Neural crest cell (in vitro differentiated cells): ENCODE measurements at regions not wholly inside any gene's neighbourhood (a gene's known extent, or its start where the extent isn't known, plus 50 kb on each side); places are given as distances from the start of the nearest gene placed in this dataset.

Source experiments
- DNase-seq: peaks from one replicate; pipeline ENCODE4 v3.0.0; 2021; ENCODE audit warnings: low read depth, mixed read lengths, low spot score
- H3K27ac Mint-ChIP-seq: one replicate; pipeline ENCODE4 v1.8.0; 2021; ENCODE audit warnings: mild to moderate bottlenecking, mixed read lengths; ENCODE audit not compliant: unreplicated experiment
- H3K27me3 Mint-ChIP-seq: 2 replicates; pipeline ENCODE4 v1.8.0; 2021; ENCODE audit warnings: low read depth, mild to moderate bottlenecking, mixed read lengths
- H3K36me3 Mint-ChIP-seq: 2 replicates; pipeline ENCODE4 v1.8.0; 2021; ENCODE audit warnings: low read depth, mild to moderate bottlenecking, mixed read lengths
- H3K4me1 Mint-ChIP-seq: 2 replicates; pipeline ENCODE4 v1.8.0; 2021; ENCODE audit warnings: mixed read lengths
- H3K4me3 Mint-ChIP-seq: one replicate; pipeline ENCODE4 v1.8.0; 2021; ENCODE audit warnings: mild to moderate bottlenecking, mixed read lengths
- H3K9me3 Mint-ChIP-seq: 2 replicates; pipeline ENCODE4 v1.8.0; 2021; ENCODE audit warnings: mixed read lengths
- TF ChIP-seq, protein P1 (sequence below): fragments of 200-600 bp; sonication (generic); conservative IDR thresholded peaks from 2 replicates; pipeline ENCODE4 v1.5.0; 2021; ENCODE audit warnings: antibody characterized with exemption, mild to moderate bottlenecking

DNA sequence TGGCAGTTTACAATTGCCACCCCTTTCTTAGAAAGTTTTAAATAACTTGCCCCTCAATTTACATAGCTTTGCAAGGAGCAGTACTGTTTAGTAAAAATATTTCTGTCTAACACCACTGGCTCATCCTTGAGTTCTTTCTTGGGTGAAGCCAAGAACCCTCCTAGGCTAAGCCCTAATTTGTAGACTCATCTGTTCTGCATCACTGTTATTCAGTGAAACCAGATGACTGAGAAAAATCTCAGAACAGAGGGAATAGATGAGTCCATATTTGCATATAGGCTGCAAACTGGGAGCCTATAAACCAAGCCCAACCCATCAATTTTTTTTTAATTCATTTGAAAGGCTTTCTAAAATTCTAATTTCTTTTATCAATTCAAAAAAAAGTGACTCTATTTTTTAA is 161.4 kb upstream of the TFPI start:
- H3K4me3 Mint-ChIP-seq = no peak overlapping the region
- H3K36me3 Mint-ChIP-seq = no peaks in the 10 kb centered on the region

DNA sequence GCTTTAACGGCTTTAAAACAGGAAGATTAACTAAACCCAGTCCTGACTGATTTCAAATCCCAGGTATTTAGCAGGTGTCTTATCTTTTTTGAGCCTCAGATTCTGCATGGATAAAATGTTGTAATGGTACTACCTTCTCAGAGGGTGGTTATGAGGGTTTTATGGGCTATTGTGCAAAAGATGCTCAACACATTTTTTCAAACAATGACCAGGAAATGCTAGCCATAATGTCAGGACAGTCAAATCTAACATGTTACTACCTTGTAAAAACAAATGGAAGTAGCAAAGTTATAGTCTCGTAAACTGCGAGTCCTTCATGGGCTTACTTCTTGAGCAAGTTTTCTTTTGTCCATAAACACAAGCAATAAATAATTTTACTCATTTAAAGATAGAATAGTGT is 162.1 kb upstream of the TFPI start:
- H3K4me1 Mint-ChIP-seq = no peaks in the 10 kb centered on the region
- no peaks in the 10 kb centered on the region for H3K36me3 Mint-ChIP-seq
- no peak overlapping the region for H3K27ac Mint-ChIP-seq

More for the DNA sequence above, 161.4 kb upstream of the TFPI start:
- H3K27ac Mint-ChIP-seq = no peak overlapping the region
- TF ChIP-seq, protein P1, sequence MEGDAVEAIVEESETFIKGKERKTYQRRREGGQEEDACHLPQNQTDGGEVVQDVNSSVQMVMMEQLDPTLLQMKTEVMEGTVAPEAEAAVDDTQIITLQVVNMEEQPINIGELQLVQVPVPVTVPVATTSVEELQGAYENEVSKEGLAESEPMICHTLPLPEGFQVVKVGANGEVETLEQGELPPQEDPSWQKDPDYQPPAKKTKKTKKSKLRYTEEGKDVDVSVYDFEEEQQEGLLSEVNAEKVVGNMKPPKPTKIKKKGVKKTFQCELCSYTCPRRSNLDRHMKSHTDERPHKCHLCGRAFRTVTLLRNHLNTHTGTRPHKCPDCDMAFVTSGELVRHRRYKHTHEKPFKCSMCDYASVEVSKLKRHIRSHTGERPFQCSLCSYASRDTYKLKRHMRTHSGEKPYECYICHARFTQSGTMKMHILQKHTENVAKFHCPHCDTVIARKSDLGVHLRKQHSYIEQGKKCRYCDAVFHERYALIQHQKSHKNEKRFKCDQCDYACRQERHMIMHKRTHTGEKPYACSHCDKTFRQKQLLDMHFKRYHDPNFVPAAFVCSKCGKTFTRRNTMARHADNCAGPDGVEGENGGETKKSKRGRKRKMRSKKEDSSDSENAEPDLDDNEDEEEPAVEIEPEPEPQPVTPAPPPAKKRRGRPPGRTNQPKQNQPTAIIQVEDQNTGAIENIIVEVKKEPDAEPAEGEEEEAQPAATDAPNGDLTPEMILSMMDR = no peak
- H3K27me3 Mint-ChIP-seq = no peaks in the 10 kb centered on the region
- H3K9me3 Mint-ChIP-seq = peaks cover under 1% of the 10 kb centered on the region
- H3K4me1 Mint-ChIP-seq = no peaks in the 10 kb centered on the region
- no peak for DNase-seq

DNA sequence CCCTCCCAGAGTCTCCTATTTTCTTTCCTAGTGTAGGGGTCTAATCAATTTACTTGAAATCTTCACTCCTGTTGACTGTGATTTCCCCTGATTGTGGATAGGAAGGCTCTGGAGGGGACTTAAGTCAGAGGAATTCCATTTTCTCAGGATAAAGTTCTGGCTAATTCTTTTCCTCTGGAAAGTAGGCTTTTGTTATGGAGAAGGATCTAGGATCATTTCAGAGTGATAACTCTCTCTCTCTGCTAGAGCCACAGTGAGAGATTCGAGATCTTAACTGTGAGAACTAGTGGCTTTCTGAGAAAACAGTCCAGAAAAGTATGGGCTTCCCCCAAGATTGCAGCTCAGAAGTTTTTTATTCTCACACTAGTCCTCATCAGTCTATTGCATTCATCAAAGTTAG is 163.9 kb upstream of the TFPI start:
- TF ChIP-seq, protein P1 = no peak
- no peak overlapping the region for H3K27ac Mint-ChIP-seq
- no peak overlapping the region for H3K4me3 Mint-ChIP-seq

More for the DNA sequence above, 162.1 kb upstream of the TFPI start:
- Mint-ChIP-seq H3K4me3 (no peak overlapping the region), H3K9me3 (peaks cover 3% of the 10 kb centered on the region), H3K27me3 (no peaks in the 10 kb centered on the region)
- TF ChIP-seq, protein P1 = no peak
- DNase-seq = no peak

DNA sequence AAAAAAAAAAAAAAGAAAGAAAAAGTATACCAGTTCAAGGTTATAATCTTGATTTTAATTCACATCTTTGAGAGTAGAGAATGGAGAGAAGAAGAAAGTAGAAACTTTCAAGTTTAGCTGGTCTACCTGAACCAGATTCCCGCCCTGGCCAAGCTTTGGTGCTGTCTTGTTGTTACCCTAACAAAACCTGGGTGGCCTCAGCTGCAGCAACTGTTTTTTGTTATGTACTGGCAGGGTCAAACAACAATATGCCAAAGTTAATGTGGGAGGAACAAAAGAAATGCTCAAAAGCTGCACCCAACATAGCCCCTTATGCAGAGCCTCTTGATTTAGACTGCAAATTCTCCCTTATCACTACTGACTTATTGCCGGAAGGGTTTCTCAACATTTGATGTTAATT is 165.3 kb upstream of the TFPI start:
- no peaks in the 10 kb centered on the region for H3K36me3 Mint-ChIP-seq
- DNase-seq = no peak
- H3K4me1 Mint-ChIP-seq = no peaks in the 10 kb centered on the region
- H3K4me3 Mint-ChIP-seq = no peak overlapping the region
- no peak overlapping the region for H3K27ac Mint-ChIP-seq
- peaks cover 6% of the 10 kb centered on the region for H3K9me3 Mint-ChIP-seq
- no peaks in the 10 kb centered on the region for H3K27me3 Mint-ChIP-seq
- TF ChIP-seq, protein P1 = no peak

More for the DNA sequence above, 163.9 kb upstream of the TFPI start:
- no peaks in the 10 kb centered on the region for H3K36me3 Mint-ChIP-seq
- no peaks in the 10 kb centered on the region for H3K4me1 Mint-ChIP-seq
- H3K27me3 Mint-ChIP-seq = no peaks in the 10 kb centered on the region
- H3K9me3 Mint-ChIP-seq = peaks cover 6% of the 10 kb centered on the region
- no peak for DNase-seq

DNA sequence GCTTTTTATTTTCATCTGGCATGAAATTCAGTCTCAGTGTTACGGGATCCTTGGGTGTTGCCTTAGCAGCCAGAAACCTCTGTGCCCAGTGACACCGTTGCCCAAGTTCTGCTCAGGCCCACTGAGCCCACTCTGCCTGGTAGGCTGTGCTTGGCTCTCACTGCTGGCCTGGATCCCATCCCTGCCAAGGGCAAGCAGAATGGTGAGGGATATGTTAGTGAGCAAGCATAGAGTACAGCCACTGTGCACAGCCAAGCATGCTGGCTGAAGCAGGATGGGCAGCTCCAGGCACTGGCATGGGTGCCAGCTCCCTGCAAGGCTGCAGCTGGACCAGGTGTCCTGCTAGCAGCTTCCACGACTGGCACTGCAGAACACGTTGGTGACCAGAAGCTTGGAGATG is 194.7 kb upstream of the TFPI start:
- Mint-ChIP-seq H3K36me3 (no peaks in the 10 kb centered on the region), H3K9me3 (no peaks in the 10 kb centered on the region), H3K27me3 (no peaks in the 10 kb centered on the region), H3K27ac (no peak overlapping the region), H3K4me1 (no peaks in the 10 kb centered on the region), H3K4me3 (no peak overlapping the region)
- no peak for DNase-seq
- TF ChIP-seq, protein P1 = no peak
